Peyer's patch (tissue), 4 donors: ENCODE measurements at regions not wholly inside any gene's neighbourhood (a gene's known extent, or its start where the extent isn't known, plus 50 kb on each side); places are given as distances from the start of the nearest gene placed in this dataset.
"Not testable (repeated sequence)": the region's sequence is repeated elsewhere in the genome, so short reads cannot be mapped to it uniquely, and the experiment has no call there.

Experiments used
- CTCF ChIP-seq, 6 experiments: fragments of 450-650 bp in 4 of 6; fragments of 200-600 bp in 2 of 6; sonication (generic) in 1 of 6; IDR thresholded peaks; one replicate each; pipeline ENCODE4 v1.5.1; 2017 to 2019; ENCODE audit warnings: antibody characterized with exemption in 6 of 6, mild to moderate bottlenecking in 3 of 6, moderate library complexity in 1 of 6
- POLR2A ChIP-seq, 2 donors: fragments of 450-650 bp; IDR thresholded peaks; one replicate each; pipeline ENCODE4 v1.5.1; 2017; ENCODE audit warnings: antibody characterized with exemption in 2 of 2, mild to moderate bottlenecking in 2 of 2, moderate library complexity in 2 of 2

DNA sequence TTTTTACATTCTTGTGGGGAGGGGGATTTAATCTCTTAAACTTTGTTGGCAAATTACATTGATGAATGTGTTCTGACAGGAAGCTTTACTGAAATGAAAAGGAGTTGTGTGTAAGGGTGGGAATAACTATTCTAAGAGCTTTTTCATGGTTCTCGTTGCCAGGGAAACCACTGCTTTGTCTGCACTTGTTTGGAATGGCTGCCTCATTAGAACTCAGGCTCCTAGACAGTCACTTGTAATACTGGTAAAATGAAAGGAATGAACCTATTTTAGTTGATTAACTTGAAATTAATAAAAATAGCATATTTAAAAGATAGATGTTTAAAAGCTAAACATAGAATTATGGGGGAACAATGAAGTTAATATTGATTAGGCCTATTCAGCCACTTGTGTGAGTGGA is 201.4 kb upstream of the TEKT4 start:
- TF ChIP-seq CTCF, POLR2A (IDR thresholded peaks at IDR 0.05): not testable (repeated sequence)
